ENCODE measurements at regions not wholly inside any gene's neighbourhood (a gene's known extent, or its start where the extent isn't known, plus 50 kb on each side); places are given as distances from the start of the nearest gene placed in this dataset.

DNA sequence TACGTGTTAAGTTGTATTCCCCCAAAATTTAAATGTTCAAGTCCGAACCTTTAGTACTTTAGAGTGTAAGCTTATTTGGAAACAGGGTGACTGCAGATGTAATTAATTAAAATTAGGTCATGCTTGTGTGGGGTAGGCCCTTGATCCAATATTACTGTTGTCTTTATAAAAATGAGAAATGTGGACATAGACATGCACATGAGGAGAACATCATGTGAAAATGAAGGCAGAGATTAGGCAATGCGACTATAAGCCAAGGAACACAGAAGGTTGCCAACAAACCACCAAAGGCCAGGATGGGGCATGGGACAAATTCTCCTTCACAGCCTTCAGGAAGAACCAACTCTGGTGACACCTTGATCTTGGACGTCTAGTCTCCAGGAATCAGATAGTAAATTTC lies 1698.4 kb upstream of the SLC10A2 start:
- Histone ChIP-seq H2AFZ (ENCODE audit: low read length) (no peak overlapping the region), H3K4me3 (ENCODE audit: extremely low read depth in 1 of 4, insufficient read depth in 2 of 4, low read depth in 3 of 4, low read length in 4 of 4) (no peak overlapping the region), H4K8ac (ENCODE audit: extremely low read depth, insufficient read depth, low read length) (no peak overlapping the region), H2BK5ac (ENCODE audit: low read depth, low read length) (no peak overlapping the region), H3K4ac (replicated peaks; ENCODE audit: insufficient read length, low read depth, low read length) (no peak overlapping the region), H3K79me2 (ENCODE audit: control insufficient read depth in 1 of 2, insufficient read depth in 2 of 2, low read length in 2 of 2) (no peaks in the 10 kb centered on the region), H3K23me2 (ENCODE audit: low read depth, low read length) (no peaks in the 10 kb centered on the region), H2BK20ac (ENCODE audit: low read length) (no peak overlapping the region), H4K5ac (ENCODE audit: insufficient read length, low read depth, low read length) (no peak overlapping the region), H2BK120ac (replicated peaks; ENCODE audit: low read depth, low read length) (no peak overlapping the region), H3K18ac (ENCODE audit: extremely low read depth, low read length) (no peak overlapping the region), H3K9ac (replicated peaks in 1 of 4; ENCODE audit: extremely low read depth in 1 of 4, low read depth in 3 of 4, low read length in 3 of 4) (no peak overlapping the region), H3K9me3 (ENCODE audit: insufficient read depth in 2 of 2, low read depth in 1 of 2, low read length in 1 of 2) (no peaks in the 10 kb centered on the region), H3K4me1 (replicated peaks in 1 of 4; ENCODE audit: control insufficient read depth in 3 of 4, insufficient read depth in 4 of 4, low read length in 3 of 4) (no peaks in the 10 kb centered on the region), H2BK15ac (ENCODE audit: low read length) (no peak overlapping the region), H3K23ac (ENCODE audit: insufficient read length) (no peak overlapping the region), H3K4me2 (ENCODE audit: insufficient read depth in 1 of 2, low read depth in 2 of 2, low read length in 2 of 2) (no peak overlapping the region), H3K79me1 (ENCODE audit: low read depth, low read length) (no peaks in the 10 kb centered on the region), H2BK12ac (ENCODE audit: low read depth, low read length) (no peak overlapping the region), H3K14ac (ENCODE audit: insufficient read length) (no peak overlapping the region), H3K56ac (replicated peaks; ENCODE audit: insufficient read length, low read depth, low read length) (no peak overlapping the region), H3K36me3 (ENCODE audit: control insufficient read depth in 2 of 4, insufficient read depth in 4 of 4, low read length in 3 of 4) (no peaks in the 10 kb centered on the region), H4K20me1 (replicated peaks in 1 of 2; ENCODE audit: control insufficient read depth in 1 of 2, insufficient read depth in 2 of 2, low read length in 2 of 2) (no peaks in the 10 kb centered on the region), H4K91ac (replicated peaks; ENCODE audit: insufficient read length, low read length) (no peak overlapping the region), H3K27me3 (replicated peaks in 1 of 4; ENCODE audit: control insufficient read depth in 3 of 4, extremely low read depth in 1 of 4, insufficient read depth in 3 of 4, low read length in 3 of 4) (no peaks in the 10 kb centered on the region), H2AK5ac (ENCODE audit: low read depth, low read length) (no peak overlapping the region), H3K27ac (ENCODE audit: low read depth, low read length) (no peak overlapping the region)
- FAIRE-seq (no peak), DNase-seq (ENCODE audit: low read depth in 1 of 2, low spot score in 2 of 2) (no peak)
- ChIA-PET POLR2A (ENCODE audit: partially characterized antibody) (no interaction called here), CTCF (ENCODE audit: partially characterized antibody) (interaction anchor here (1.2 to 6.3 kb wide), 2 partner anchors 9 to 638 kb away, joined by 3 to 32 read pairs; no protein-coding TSS in a partner anchor)
- WGBS, 2 experiments (ENCODE audit: extremely low coverage in 1 of 2, insufficient coverage in 1 of 2, insufficient read length in 1 of 2, insufficient replicate concordance in 2 of 2, low coverage in 1 of 2, low lambda C conversion rate in 2 of 2, missing lambda C conversion rate in 1 of 2): 69% methylated on average over 4 of the region's 4 CpGs; no CpG with 5 or more reads in 1 of the 2 experiments
- TF ChIP-seq RFX5 (IDR thresholded peaks at IDR 0.05; ENCODE audit: borderline replicate concordance, low read depth, low read length) (no peak), CHD1 (IDR thresholded peaks at IDR 0.05; ENCODE audit: low read depth, low read length) (no peak), PHF8 (conservative IDR thresholded peaks at IDR 0.05; ENCODE audit: low read depth, low read length) (no peak), TAF7 (optimal IDR thresholded peaks at IDR 0.05; ENCODE audit: borderline replicate concordance, low read depth, low read length) (no peak), YY1 (IDR thresholded peaks at IDR 0.05; ENCODE audit: low read depth, low read length) (no peak), BACH1 (IDR thresholded peaks at IDR 0.05; ENCODE audit: low read length) (no peak), POLR2AphosphoS5 (IDR thresholded peaks at IDR 0.05; ENCODE audit: low read depth, low read length) (no peak), POU5F1 (IDR thresholded peaks at IDR 0.05; ENCODE audit: low read depth, low read length) (no peak), NANOG (IDR thresholded peaks at IDR 0.05; ENCODE audit: insufficient read depth, low read depth, low read length, poor library complexity, severe bottlenecking) (no peak), CTBP2 (IDR thresholded peaks at IDR 0.05; ENCODE audit: borderline replicate concordance, insufficient read depth, insufficient read length, low read length) (no peak), BCL11A (IDR thresholded peaks at IDR 0.05; ENCODE audit: low read depth in 2 of 2, low read length in 2 of 2) (no peak), KDM1A (IDR thresholded peaks at IDR 0.05; ENCODE audit: borderline replicate concordance, low read length) (no peak), EP300 (IDR thresholded peaks at IDR 0.05; ENCODE audit: borderline replicate concordance in 1 of 2, low read depth in 2 of 2, low read length in 2 of 2) (no peak)
- TF ChIP-seq, protein P1, sequence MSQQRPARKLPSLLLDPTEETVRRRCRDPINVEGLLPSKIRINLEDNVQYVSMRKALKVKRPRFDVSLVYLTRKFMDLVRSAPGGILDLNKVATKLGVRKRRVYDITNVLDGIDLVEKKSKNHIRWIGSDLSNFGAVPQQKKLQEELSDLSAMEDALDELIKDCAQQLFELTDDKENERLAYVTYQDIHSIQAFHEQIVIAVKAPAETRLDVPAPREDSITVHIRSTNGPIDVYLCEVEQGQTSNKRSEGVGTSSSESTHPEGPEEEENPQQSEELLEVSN (IDR thresholded peaks at IDR 0.05): no peak
